BLaER1 (cell line): ENCODE measurements at regions not wholly inside any gene's neighbourhood (a gene's known extent, or its start where the extent isn't known, plus 50 kb on each side); places are given as distances from the start of the nearest gene placed in this dataset.

ENCODE experiments used
- H3K27ac ChIP-seq: shearing (Covaris generic); formaldehyde crosslinking; 2 replicates; pipeline ENCODE4 v1.8.1; 2022
- H3K27me3 ChIP-seq: shearing (Covaris generic); formaldehyde crosslinking; 2 replicates; pipeline ENCODE4 v1.8.1; 2022
- H3K36me3 ChIP-seq: shearing (Covaris generic); formaldehyde crosslinking; 2 replicates; pipeline ENCODE4 v1.8.1; 2022
- H3K4me1 ChIP-seq: shearing (Covaris generic); formaldehyde crosslinking; 2 replicates; pipeline ENCODE4 v1.8.1; 2022
- H3K4me2 ChIP-seq: shearing (Covaris generic); formaldehyde crosslinking; 2 replicates; pipeline ENCODE4 v1.8.1; 2022
- H3K4me3 ChIP-seq: shearing (Covaris generic); formaldehyde crosslinking; 2 replicates; pipeline ENCODE4 v1.8.1; 2022
- H3K9ac ChIP-seq: shearing (Covaris generic); formaldehyde crosslinking; 2 replicates; pipeline ENCODE4 v1.8.1; 2022
- H3K9me3 ChIP-seq: shearing (Covaris generic); formaldehyde crosslinking; 2 replicates; pipeline ENCODE4 v1.8.1; 2022
- H4K20me1 ChIP-seq: shearing (Covaris generic); formaldehyde crosslinking; 2 replicates; pipeline ENCODE4 v1.8.1; 2022
- Cebpa-rat ChIP-seq: shearing (Covaris generic); IDR thresholded peaks from 2 replicates; pipeline ENCODE4 v1.8.1; 2022

DNA sequence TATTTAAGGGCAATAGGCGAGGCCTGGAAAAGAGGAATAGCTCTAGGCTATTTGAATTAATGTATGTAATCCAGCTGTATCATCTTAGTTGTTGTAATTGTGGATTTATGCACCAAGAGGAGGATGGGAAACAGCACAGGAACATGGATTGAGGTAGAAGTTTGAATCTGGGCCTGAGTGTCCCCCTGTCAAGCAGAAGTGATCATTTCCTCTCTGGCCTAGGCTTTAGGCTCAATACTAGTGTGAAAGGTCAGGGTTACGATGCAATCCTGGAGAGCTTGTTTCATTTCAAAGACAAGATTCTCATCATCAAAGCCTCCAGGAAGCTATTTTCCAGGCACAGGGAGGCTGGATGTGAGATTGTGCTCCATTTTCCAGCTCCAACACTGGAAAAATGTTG is 77.9 kb upstream of the HSD17B12 start:
- Histone ChIP-seq H3K36me3 (no peaks in the 10 kb centered on the region), H3K4me1 (no peaks in the 10 kb centered on the region), H3K27ac (no peak overlapping the region), H4K20me1 (no peaks in the 10 kb centered on the region), H3K4me3 (no peak overlapping the region), H3K4me2 (no peak overlapping the region), H3K9me3 (no peaks in the 10 kb centered on the region), H3K27me3 (no peaks in the 10 kb centered on the region), H3K9ac (no peak overlapping the region)
- no peak for TF ChIP-seq Cebpa-rat

DNA sequence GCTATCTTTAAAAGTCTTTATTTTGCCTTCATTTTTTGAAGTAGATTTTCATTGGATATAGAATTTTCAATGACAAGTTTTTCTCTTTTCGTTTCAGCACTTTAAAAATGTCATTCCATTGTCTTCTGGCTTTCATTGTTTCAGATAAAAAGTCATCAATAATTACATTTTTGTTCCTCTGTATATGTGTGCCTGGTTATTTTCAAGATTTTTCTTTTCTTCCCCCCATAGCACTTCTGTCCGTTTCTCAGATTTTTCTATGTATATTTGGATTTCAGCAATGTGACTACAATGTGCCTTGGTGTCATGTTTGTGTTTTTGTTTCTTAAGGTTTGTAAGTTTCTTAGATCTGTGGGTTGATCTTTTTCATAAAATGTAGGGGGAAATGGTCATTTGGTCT is 66.3 kb upstream of the HSD17B12 start:
- Histone ChIP-seq H3K4me3 (no peak overlapping the region), H4K20me1 (no peaks in the 10 kb centered on the region), H3K9ac (no peak overlapping the region), H3K27ac (no peak overlapping the region), H3K36me3 (no peaks in the 10 kb centered on the region), H3K4me2 (no peak overlapping the region), H3K9me3 (peaks cover 23% of the 10 kb centered on the region), H3K4me1 (no peaks in the 10 kb centered on the region), H3K27me3 (no peaks in the 10 kb centered on the region)
- TF ChIP-seq Cebpa-rat = no peak

DNA sequence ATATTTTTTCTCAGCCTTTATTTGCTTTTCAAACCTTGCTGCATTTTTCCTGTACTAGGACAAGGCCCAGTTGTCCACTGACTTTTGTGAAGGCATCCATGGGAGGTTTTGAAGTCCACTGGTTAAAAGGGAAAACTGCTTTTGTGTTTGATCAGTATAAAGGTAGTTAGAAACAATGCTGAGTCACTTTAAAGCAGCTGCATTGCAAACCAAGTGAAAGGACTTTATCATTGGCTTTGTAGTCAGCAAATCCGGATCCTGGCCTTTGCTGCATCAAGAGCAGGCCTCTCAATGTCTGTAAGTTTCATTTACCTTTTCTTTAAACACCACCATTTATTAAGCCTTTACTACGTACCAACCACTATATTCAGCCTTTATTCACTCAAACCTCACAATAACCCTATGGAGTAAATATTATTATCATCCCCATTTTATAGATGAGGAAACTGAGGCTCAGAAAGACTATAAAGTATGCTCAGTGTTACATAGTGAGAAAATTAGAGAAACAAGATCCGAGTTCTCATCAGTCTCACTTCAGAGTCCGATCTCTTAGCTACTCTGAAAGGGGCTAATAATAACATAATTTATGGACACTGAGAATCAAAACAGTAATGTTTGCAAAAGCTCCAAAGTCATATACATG is 60.6 kb upstream of the HSD17B12 start:
- Histone ChIP-seq H3K27ac (no peak overlapping the region), H3K4me2 (no peak overlapping the region), H3K4me3 (no peak overlapping the region), H3K9me3 (peaks cover 9% of the 10 kb centered on the region), H3K9ac (no peak overlapping the region), H3K4me1 (no peaks in the 10 kb centered on the region), H3K27me3 (no peaks in the 10 kb centered on the region), H4K20me1 (no peaks in the 10 kb centered on the region), H3K36me3 (no peaks in the 10 kb centered on the region)
- TF ChIP-seq Cebpa-rat = no peak

DNA sequence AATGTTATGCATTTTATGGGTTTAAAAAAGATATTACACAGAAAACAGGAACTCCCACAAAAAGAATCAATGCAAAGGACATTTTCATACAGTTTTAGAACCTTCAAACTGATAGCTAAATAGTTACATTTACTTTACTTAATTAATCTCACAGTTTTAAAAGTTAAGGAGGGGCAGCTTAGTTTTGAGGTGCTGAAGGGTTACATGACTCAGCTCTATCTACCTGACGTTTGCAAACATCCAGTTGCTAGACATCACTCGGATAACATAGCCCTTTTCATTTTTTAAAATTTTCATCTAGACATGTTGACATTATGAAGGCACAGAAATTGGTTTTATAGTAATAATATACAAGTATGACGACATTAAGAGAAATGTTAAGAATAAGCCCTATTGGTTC is 53.7 kb upstream of the HSD17B12 start:
- Histone ChIP-seq H3K27me3 (no peaks in the 10 kb centered on the region), H4K20me1 (no peaks in the 10 kb centered on the region), H3K27ac (no peak overlapping the region), H3K9me3 (no peaks in the 10 kb centered on the region), H3K9ac (no peak overlapping the region), H3K36me3 (no peaks in the 10 kb centered on the region), H3K4me2 (no peak overlapping the region), H3K4me1 (no peaks in the 10 kb centered on the region), H3K4me3 (no peak overlapping the region)
- TF ChIP-seq Cebpa-rat = no peak
